ENCODE measurements at regions not wholly inside any gene's neighbourhood (a gene's known extent, or its start where the extent isn't known, plus 50 kb on each side); places are given as distances from the start of the nearest gene placed in this dataset.

GRCh38 chr13:34352958-34353357 lies 535.0 kb downstream of the RFC3 start:
- WGBS, 2 experiments (ENCODE audit: insufficient coverage in 2 of 2) = 90% methylated on average over 2 of the region's 4 CpGs; no CpG with 5 or more reads in 1 of the 2 experiments
- Histone ChIP-seq H3K4me1 (ENCODE audit: control insufficient read depth, insufficient read depth, low read length, poor library complexity, severe bottlenecking) (peaks cover 15% of the 10 kb centered on the region), H3K4me3 (ENCODE audit: extremely low read depth, insufficient read depth, low read length, poor library complexity, severe bottlenecking) (no peak overlapping the region), H3K36me3 (ENCODE audit: control insufficient read depth, insufficient read depth, low read length) (no peaks in the 10 kb centered on the region), H3K9me3 (ENCODE audit: control insufficient read depth, low read length) (no peaks in the 10 kb centered on the region), H3K27ac (ENCODE audit: low read depth, low read length, severe bottlenecking) (no peak overlapping the region)

- 94 to 100% methylated on average over 1 to 2 of the region's 4 CpGs for WGBS, 2 experiments (ENCODE audit: insufficient coverage in 2 of 2)
- Histone ChIP-seq H3K4me3 (ENCODE audit: extremely low read depth, insufficient read depth, low read length, poor library complexity, severe bottlenecking) (no peak overlapping the region), H3K4me1 (ENCODE audit: control insufficient read depth, insufficient read depth, low read length, poor library complexity, severe bottlenecking) (peaks cover 28% of the 10 kb centered on the region), H3K36me3 (ENCODE audit: control insufficient read depth, insufficient read depth, low read length) (no peaks in the 10 kb centered on the region), H3K9me3 (ENCODE audit: control insufficient read depth, low read length) (peaks cover 6% of the 10 kb centered on the region), H3K27ac (ENCODE audit: low read depth, low read length, severe bottlenecking) (peak overlapping the region; percentile 63)
Measured at GRCh38 chr13:34356686-34357434, 538.9 kb downstream of the RFC3 start.

GRCh38 chr13:34357435-34358232 lies 539.7 kb downstream of the RFC3 start:
- Histone ChIP-seq H3K9me3 (ENCODE audit: control insufficient read depth, low read length) (peaks cover 6% of the 10 kb centered on the region), H3K4me1 (ENCODE audit: control insufficient read depth, insufficient read depth, low read length, poor library complexity, severe bottlenecking) (peaks cover 28% of the 10 kb centered on the region), H3K27ac (ENCODE audit: low read depth, low read length, severe bottlenecking) (peak overlapping the region; percentile 58), H3K4me3 (ENCODE audit: extremely low read depth, insufficient read depth, low read length, poor library complexity, severe bottlenecking) (no peak overlapping the region), H3K36me3 (ENCODE audit: control insufficient read depth, insufficient read depth, low read length) (no peaks in the 10 kb centered on the region)
- 87 to 90% methylated on average over 8 to 9 of the region's 10 CpGs for WGBS, 2 experiments (ENCODE audit: insufficient coverage in 2 of 2)

- Histone ChIP-seq H3K4me3 (ENCODE audit: extremely low read depth, insufficient read depth, low read length, poor library complexity, severe bottlenecking) (no peak overlapping the region), H3K9me3 (ENCODE audit: control insufficient read depth, low read length) (peaks cover 6% of the 10 kb centered on the region), H3K4me1 (ENCODE audit: control insufficient read depth, insufficient read depth, low read length, poor library complexity, severe bottlenecking) (peaks cover 28% of the 10 kb centered on the region), H3K36me3 (ENCODE audit: control insufficient read depth, insufficient read depth, low read length) (no peaks in the 10 kb centered on the region), H3K27ac (ENCODE audit: low read depth, low read length, severe bottlenecking) (peak overlapping the region; percentile 23)
- WGBS, 2 experiments (ENCODE audit: insufficient coverage in 2 of 2) = 83% methylated on average over 1 of the region's 2 CpGs; no CpG with 5 or more reads in 1 of the 2 experiments
Measured at GRCh38 chr13:34358811-34359513, 541.0 kb downstream of the RFC3 start.

GRCh38 chr13:34360702-34361101 lies 542.8 kb downstream of the RFC3 start:
- H3K27ac ChIP-seq (ENCODE audit: low read depth, low read length, severe bottlenecking) = no peak overlapping the region
- H3K4me1 ChIP-seq (ENCODE audit: control insufficient read depth, insufficient read depth, low read length, poor library complexity, severe bottlenecking) = peaks cover 26% of the 10 kb centered on the region
- no peak overlapping the region for H3K4me3 ChIP-seq (ENCODE audit: extremely low read depth, insufficient read depth, low read length, poor library complexity, severe bottlenecking)
- peaks cover 6% of the 10 kb centered on the region for H3K9me3 ChIP-seq (ENCODE audit: control insufficient read depth, low read length)
- H3K36me3 ChIP-seq (ENCODE audit: control insufficient read depth, insufficient read depth, low read length) = no peaks in the 10 kb centered on the region

GRCh38 chr13:34361560-34361959 lies 543.6 kb downstream of the RFC3 start:
- H3K9me3 ChIP-seq (ENCODE audit: control insufficient read depth, low read length) = peaks cover 6% of the 10 kb centered on the region
- no peak overlapping the region for H3K27ac ChIP-seq (ENCODE audit: low read depth, low read length, severe bottlenecking)
- H3K36me3 ChIP-seq (ENCODE audit: control insufficient read depth, insufficient read depth, low read length) = no peaks in the 10 kb centered on the region
- peaks cover 26% of the 10 kb centered on the region for H3K4me1 ChIP-seq (ENCODE audit: control insufficient read depth, insufficient read depth, low read length, poor library complexity, severe bottlenecking)
- whole genome bisulfite sequencing, 2 experiments (ENCODE audit: insufficient coverage in 2 of 2) = 94 to 96% methylated on average over 2 of the region's 4 CpGs
- H3K4me3 ChIP-seq (ENCODE audit: extremely low read depth, insufficient read depth, low read length, poor library complexity, severe bottlenecking) = no peak overlapping the region

- Histone ChIP-seq H3K36me3 (ENCODE audit: control insufficient read depth, insufficient read depth, low read length) (no peaks in the 10 kb centered on the region), H3K27ac (ENCODE audit: low read depth, low read length, severe bottlenecking) (no peak overlapping the region), H3K4me1 (ENCODE audit: control insufficient read depth, insufficient read depth, low read length, poor library complexity, severe bottlenecking) (peaks cover 10% of the 10 kb centered on the region), H3K4me3 (ENCODE audit: extremely low read depth, insufficient read depth, low read length, poor library complexity, severe bottlenecking) (no peak overlapping the region), H3K9me3 (ENCODE audit: control insufficient read depth, low read length) (peaks cover 6% of the 10 kb centered on the region)
- 82 to 100% methylated on average over 2 to 3 of the region's 4 CpGs for WGBS, 2 experiments (ENCODE audit: insufficient coverage in 2 of 2)
Measured at GRCh38 chr13:34363266-34363665, 545.3 kb downstream of the RFC3 start.

GRCh38 chr13:34364633-34365032 lies 546.7 kb downstream of the RFC3 start:
- Histone ChIP-seq H3K36me3 (ENCODE audit: control insufficient read depth, insufficient read depth, low read length) (no peaks in the 10 kb centered on the region), H3K4me1 (ENCODE audit: control insufficient read depth, insufficient read depth, low read length, poor library complexity, severe bottlenecking) (peaks cover 3% of the 10 kb centered on the region), H3K9me3 (ENCODE audit: control insufficient read depth, low read length) (peaks cover 2% of the 10 kb centered on the region), H3K27ac (ENCODE audit: low read depth, low read length, severe bottlenecking) (no peak overlapping the region), H3K4me3 (ENCODE audit: extremely low read depth, insufficient read depth, low read length, poor library complexity, severe bottlenecking) (no peak overlapping the region)
- WGBS, 2 experiments (ENCODE audit: insufficient coverage in 2 of 2) = no CpG with 5 or more reads among the region's 1 CpG

- no CpG with 5 or more reads among the region's 1 CpG for WGBS, 2 experiments (ENCODE audit: insufficient coverage in 2 of 2)
- peaks cover 7% of the 10 kb centered on the region for H3K4me1 ChIP-seq (ENCODE audit: control insufficient read depth, insufficient read depth, low read length, poor library complexity, severe bottlenecking)
- H3K27ac ChIP-seq (ENCODE audit: low read depth, low read length, severe bottlenecking) = no peak overlapping the region
- no peaks in the 10 kb centered on the region for H3K9me3 ChIP-seq (ENCODE audit: control insufficient read depth, low read length)
- no peak overlapping the region for H3K4me3 ChIP-seq (ENCODE audit: extremely low read depth, insufficient read depth, low read length, poor library complexity, severe bottlenecking)
- no peaks in the 10 kb centered on the region for H3K36me3 ChIP-seq (ENCODE audit: control insufficient read depth, insufficient read depth, low read length)
Measured at GRCh38 chr13:34369931-34370330, 552.0 kb downstream of the RFC3 start.

- Histone ChIP-seq H3K27ac (ENCODE audit: low read depth, low read length, severe bottlenecking) (no peak overlapping the region), H3K9me3 (ENCODE audit: control insufficient read depth, low read length) (no peaks in the 10 kb centered on the region), H3K4me3 (ENCODE audit: extremely low read depth, insufficient read depth, low read length, poor library complexity, severe bottlenecking) (no peak overlapping the region), H3K36me3 (ENCODE audit: control insufficient read depth, insufficient read depth, low read length) (no peaks in the 10 kb centered on the region), H3K4me1 (ENCODE audit: control insufficient read depth, insufficient read depth, low read length, poor library complexity, severe bottlenecking) (peaks cover 7% of the 10 kb centered on the region)
- 92 to 100% methylated on average over 1 to 2 of the region's 2 CpGs for WGBS, 2 experiments (ENCODE audit: insufficient coverage in 2 of 2)
Measured at GRCh38 chr13:34371108-34371507, 553.2 kb downstream of the RFC3 start.
